HG02852 (cell line): ENCODE measurements at regions not wholly inside any gene's neighbourhood (a gene's known extent, or its start where the extent isn't known, plus 50 kb on each side); places are given as distances from the start of the nearest gene placed in this dataset.

ENCODE experiments used
- ATAC-seq: cut with Tn5 transposase; IDR thresholded peaks from one replicate; pipeline ENCODE4 v1.9.1; 2021; ENCODE audit warnings: mild to moderate bottlenecking, moderate library complexity; ENCODE audit not compliant: unreplicated experiment

DNA sequence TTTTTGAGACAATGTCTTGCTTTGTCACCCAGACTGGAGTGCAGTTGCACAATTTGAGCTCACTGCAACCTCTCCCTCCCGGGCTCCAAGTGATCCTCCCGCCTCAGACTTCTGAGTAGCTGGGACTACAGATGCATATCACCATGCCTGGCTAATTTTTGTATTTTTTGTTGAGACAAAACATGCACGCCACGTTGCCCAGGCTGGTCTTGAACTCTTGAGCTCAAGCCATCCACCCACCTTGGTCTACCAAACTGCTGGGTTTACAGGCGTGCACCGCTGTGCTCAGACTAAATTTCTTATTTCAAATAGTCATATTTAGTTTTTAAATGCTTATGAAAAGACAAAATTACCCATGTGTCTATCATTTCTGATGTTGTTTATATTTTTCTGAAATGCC, 2324.1 kb downstream of the MAT2B start:
- ATAC-seq, result no peak

DNA sequence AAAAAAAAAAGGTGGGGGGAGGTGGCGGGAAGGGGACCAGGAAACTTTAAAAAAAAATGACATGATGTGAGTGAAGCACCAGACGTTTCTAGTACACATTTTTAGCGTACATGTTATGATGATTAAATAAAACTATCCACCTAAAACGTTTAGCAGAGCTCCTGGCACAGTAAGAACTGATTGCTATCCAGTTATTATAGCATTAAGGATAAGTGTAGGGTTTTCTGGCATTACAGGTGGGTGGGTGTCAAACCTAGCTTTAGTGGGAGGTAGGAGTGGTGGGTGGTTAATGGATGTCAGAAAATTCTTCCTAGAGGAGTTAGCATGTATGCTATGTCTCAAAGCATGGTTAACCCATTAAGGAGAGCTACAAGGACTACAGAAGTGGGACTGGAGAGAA, 2329.5 kb downstream of the MAT2B start:
- ATAC-seq, result no peak

DNA sequence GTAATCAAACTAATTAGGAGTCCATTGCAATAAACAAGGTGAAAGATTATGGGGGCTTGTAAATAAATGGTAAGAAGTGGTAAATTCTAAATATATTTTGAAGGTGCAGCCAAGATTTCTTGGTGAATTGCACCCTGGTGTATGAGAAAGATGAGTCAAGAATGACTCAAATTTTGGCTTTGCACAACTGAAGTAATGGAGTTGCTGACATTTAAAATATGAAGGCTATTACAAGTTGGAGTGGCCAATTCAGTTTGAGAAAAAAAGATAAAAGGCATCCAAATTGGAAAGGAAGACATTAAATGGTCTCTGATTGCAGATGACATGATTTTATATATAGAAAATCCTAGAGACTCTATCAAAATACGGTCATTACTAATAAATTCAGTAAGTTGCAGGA, 2330.6 kb downstream of the MAT2B start:
- ATAC-seq, result no peak

DNA sequence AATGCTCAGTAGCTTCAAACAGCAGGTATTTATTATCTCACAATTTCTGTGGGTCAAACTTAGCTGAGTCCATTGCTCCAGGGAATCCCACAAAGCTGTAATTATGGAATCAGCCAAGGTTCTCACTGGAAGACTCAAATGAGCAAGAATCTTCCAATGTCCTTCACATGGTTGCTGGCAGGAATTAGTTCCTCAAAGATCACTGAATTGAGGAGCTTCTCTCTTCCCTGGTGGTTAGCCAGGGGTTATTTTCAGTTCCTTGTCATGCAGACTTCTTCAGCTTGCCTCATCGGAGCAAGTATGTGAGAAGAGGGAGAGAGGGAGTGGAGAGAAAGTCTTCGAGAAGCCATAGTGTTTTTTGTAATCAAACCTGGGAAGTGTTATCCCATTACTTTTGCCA, 2331.9 kb downstream of the MAT2B start:
- no peak for ATAC-seq

DNA sequence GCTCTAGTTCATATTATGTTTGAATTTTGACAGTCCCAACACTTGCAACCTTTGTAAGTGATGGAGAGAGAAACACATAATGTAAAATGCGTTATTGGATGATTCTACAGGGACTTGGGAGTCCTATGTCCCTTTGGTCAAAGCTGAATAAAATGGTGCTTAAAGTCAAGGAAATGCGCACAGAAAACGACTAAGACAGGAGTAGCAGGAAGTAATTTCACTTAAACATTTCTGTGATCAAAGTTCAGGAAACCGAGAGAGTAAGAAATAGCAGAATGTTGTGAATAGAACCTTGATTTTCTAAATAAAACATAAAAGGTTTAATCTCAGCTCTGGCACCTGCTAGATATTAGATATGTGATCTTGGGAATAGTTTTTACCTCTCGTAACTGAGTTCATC, 2339.2 kb downstream of the MAT2B start:
- no peak for ATAC-seq

DNA sequence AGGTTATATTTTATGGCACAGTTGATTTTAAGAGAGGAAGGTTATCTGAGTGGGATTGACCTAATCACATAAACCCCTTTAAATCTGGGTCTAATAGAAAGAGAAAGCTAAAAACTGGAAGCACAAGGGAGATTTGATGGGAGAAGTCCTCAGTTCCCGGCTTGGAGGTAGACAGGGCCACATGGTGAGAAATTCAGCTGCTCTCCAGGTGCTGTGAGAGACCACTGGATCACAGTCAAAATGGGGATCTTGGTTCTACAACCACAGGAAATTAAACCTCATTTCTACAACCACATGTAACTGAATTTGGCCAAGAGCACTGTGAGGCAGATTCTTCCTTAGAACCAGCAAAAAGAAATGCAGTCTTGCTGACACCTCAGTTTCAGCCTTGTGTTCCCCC, 2352.7 kb downstream of the MAT2B start:
- ATAC-seq, result no peak

DNA sequence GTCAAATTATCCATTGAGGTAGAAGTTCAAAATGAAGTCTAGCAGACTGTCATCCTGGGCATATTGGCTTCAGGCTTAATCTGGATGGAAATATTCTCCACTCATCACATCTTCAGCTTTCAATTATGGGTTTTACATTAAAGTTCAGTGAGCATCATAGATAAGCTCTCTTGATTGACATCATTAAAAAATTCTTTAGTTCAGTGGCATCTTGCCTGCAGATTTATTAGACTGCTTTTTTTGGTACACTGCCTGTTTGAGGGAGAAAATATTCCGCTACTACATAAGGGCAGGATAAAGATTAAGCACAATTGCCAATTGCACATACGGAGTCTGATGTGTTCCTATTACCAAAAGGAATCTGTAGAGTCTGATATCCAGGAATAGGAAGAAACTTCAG, 2353.8 kb downstream of the MAT2B start:
- no peak for ATAC-seq

DNA sequence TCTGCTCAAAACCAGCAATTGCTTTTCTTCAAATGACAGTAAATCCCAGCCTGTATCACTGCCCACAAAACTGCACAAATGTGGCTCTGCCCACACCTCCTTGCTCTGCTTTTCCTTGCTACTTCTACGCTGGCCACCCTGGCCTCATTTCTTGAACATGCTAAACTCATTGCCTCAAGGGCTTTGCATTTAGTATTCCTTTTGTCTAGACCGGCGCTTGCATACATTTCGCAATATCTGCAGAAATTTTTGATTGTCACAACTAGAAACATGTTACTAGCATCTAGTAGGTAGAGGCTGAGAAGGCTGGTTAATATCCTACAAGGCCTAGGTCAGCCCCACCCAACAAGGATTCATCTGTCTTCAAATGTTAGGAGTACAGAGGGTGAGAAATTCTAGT, 2357.8 kb downstream of the MAT2B start:
- ATAC-seq, result no peak

DNA sequence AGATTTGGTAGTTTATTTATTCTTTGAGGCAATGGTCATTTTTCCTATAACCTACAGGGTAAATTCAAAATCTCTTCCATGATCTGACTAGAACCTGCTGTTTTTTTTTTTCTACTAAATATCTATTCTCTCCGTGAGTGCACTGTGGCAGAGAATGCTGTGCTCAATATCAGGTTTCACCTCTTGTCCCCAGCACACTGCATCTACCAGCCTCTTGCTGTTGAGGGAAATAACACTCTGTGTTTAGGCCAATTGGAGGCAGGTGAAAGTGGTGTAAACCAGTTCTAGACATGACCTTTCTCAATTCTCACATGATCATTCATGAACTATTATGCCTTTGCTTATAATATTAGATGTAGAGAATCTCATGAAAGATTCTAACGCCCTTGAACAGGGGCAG, 2365.9 kb downstream of the MAT2B start:
- ATAC-seq, result no peak

DNA sequence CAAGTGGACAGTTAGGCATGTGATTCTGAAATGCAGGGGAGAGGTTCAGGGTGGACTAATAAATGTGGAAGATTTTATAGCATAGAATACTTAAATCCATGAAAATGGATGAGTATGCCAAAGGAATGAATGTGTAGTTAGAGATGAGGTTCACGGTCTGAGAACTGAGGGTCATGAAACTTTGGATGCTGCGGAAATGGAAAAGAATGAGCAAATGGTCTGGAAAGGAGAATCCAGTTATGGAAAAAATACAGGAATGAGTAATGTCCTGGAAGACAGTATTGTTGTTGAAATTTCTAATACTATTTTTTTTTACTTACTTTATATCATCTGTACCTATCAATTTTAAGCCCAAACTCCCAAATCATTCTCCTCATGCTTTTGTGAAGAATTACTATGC, 2369.4 kb downstream of the MAT2B start:
- no peak for ATAC-seq

DNA sequence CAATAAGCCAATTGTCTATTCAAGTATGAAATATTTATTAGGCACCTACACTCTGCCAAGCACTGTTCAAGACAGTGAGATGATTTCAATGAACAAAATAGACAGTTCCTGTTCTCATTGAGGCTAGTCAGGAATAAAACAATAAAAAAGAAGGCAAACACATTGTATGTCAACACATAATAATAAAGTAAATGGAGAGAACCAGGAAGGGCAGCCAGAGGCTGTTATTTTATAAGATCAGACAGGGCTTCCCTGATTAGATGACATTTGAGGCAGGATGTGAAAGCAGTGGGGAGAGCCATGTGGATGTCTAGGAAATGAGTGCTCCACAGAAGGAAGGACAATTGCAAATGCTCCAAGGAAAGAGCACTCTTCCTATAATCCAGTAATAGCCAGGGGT, 2371.1 kb downstream of the MAT2B start:
- ATAC-seq, result no peak

DNA sequence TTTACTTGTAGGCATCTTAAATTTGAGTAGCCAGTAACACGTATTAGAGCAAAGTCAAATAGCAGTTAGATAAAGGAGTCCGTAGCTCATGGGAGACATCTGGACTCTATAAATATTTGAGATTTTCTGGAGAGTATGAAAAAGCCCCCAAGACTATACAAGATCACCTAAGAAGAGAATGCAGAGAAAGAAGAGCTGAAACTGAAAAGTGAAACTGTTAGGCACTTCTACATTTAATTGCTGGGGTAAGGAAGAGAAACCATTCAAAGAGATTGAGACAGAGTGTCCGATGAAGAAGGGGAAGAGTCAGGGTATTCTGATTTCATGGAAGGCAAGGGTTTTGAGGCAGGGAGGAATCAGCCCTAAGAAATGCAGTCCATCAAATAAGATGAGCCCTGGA, 2372.1 kb downstream of the MAT2B start:
- ATAC-seq, result no peak

DNA sequence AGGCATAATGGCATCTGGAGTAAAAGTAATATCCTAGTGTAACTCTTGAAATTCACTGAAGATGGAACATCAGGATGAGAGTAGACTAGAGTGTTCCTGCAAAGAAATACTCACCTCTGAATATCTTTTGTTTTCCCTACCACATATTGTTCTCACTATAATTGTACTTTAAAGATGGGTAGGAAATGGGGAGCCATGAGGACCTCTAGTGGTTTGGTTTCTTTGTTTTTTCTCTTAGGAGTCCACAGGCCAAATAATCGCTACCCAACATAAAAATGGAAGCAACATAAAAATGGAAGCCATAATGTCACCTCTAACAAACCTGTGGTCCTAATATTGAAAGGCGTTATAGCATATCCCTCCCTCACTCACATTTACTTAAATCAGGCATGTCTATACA, 2375.8 kb downstream of the MAT2B start:
- ATAC-seq, result no peak

DNA sequence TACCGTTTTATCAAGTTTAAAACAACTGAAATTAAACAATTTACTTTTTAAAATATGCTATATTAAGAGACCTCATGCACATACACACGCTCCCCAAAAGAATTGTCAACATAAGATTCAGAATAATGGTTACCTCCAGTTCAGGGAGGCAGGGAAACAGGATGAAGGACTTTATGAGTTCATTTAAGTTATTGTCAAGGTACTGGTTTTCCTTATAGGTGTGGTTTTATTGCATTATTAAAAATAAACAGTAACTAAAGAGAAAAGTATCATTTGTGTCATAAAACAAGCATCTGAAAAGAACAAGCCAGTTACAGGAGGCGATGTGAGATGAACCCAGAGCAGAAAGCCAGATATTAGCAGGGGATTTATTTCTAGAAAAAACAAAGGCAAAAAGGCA, 2376.7 kb downstream of the MAT2B start:
- no peak for ATAC-seq

DNA sequence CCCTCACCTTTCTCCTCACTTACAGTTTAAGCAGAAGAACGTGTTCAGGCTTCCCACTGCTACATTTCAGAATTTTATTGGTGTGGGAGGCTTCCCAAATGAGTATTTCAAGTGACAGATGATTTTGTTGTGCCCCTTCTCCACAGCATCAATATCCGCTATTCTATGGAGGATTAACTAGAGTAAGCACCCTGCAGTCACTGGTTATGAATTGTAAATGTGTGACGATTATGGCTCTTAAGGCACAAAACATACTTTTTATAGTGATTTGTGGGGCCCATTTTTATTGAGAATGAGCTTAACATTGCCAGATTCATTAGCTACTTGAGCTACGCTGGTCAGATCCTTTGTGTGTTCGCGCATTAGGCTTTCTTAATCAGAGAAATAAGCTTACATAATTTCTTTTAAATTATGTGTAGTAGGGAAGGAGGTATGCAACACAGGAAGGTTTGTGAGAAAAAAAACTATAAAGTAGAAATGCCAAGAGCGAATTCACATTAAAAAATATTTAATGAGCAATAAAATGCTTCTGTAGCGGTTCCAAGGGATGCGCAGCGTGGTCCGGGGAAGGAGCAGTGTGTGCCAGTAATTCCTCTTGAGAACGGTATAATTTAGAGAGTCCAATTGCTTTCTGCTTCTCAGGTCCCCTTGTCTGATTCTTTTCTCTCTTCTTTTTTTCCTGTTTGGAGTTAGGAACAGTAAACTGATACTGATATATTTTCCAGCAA, 2380.4 kb downstream of the MAT2B start:
- no peak for ATAC-seq

DNA sequence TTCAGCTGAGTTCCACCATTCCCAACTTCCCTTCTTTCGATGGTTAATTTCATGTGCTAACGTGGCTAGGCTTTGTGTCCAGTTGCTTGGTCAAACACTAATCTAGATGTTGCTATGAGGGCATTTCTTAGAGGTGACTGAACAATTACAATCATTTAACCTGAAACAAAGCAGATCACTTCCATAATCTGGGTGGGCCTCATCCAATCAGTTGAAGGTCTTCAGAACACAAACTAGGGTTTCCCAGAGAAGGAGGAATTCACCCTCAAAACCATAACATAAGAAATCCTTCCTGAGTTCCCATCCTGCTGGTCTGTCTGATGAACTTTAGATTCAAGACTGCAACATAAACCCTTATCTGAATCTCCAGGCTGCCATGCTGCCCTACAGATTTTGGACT, 2381.7 kb downstream of the MAT2B start:
- ATAC-seq, result no peak

DNA sequence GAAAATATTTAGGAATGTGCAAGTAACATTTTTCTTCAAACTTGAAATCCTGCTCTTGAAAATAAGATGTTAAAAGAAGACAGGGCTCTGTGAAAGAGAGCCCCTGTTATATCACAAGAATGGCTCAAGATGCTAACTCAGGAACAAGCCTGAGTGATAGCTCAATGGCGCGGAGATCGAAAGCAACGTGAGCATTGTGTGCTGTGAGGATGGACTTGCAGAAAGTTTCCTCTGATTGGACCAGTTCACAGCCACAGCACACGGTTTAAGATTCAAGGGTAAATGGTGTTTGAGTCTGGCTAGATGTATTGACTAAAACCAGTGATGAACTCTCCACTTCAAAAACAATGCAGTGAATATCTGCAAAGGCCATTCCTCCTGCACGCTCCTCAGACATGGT, 2387.0 kb downstream of the MAT2B start:
- no peak for ATAC-seq

DNA sequence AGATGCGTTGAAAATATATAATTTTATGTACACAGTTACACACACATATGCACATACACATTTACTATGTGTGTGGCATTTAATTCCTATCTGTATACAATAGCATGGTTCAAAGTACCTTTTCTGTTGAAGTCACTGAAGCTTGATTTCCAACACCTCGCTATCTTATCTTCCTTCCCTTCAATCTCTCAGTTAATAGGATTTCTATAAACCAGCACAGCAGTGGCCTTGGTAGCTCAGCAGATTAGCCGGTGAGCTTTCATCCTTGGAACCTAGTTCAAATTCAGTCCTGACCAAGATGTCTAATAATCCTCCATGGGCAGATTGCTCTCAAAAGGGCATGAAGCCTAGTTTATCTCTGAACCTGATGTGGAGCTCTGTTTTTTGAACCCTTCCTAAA, 2389.5 kb downstream of the MAT2B start:
- ATAC-seq, result no peak

DNA sequence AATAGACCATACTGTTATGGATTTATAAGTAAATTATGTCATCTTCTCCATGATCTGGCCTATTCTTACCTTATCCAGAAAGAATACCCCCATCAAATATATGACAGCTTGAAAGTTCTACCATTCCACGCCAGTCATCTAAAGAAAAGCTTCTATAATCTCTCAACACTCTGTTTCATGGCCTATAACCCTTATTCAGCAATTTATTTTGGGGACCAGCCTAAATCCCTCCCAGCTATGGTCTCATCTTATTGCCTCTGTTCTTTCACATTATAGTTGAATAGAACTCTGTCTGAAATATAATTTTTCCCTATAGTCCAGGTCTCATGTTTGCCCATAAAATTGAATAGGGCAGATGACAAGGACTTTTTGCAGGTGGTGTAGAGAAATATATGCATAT, 2387.6 kb upstream of the WWC1 start:
- ATAC-seq, result no peak

DNA sequence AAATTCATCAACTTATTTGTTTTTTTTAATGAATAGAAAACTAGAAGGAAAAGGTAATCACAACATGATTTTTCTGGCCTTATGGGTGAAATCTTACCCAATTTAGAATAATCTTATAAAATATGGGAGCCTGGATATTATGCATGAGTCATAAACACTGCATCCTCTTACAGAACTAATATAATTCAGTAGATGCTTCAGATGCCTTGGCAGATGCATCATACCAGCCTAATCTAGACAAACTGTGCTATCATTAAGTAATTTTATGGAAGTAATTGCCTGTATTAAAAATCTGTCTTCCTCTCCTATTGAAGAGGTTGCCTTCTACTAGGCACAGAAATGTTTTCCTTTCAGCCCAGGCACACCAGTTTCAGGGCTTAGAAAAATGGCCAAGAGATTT, 2384.6 kb upstream of the WWC1 start:
- ATAC-seq, result no peak

DNA sequence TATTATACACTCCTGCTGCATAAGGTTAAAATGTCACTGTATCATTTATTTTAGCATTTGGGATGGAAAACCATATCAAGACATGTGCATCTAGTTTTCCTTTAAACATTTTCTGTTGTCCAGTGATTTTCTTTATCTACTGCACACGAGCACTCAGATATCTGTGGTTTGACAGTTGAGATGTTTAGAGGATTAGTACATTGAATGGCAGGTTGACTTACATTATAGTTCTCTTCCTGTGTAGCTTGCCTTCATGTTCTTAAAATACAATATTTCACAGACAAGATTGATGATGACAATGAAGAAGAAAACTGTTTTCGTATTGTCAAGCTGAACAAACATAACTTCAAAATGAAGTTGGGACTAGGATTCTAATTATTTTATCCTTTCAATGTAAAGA, 2378.4 kb upstream of the WWC1 start:
- no peak for ATAC-seq

DNA sequence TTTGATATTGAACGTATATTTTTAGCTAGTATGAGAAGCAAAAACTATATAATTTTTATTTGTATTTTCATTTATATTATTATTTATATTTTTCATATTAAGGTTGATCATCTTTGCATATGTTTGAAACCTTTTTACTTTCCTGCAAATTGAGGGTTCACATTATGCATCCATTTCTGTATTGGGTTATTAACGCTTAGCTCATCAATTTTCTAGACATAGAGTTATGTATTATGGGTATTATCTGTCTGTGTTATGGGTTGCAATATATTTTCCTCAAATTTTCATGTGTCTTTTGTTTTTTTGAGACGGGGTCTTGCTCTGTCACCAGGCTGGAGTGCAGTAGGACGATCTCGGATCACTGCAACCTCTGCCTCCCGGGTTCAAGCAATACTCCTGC, 2377.0 kb upstream of the WWC1 start:
- ATAC-seq, result no peak

DNA sequence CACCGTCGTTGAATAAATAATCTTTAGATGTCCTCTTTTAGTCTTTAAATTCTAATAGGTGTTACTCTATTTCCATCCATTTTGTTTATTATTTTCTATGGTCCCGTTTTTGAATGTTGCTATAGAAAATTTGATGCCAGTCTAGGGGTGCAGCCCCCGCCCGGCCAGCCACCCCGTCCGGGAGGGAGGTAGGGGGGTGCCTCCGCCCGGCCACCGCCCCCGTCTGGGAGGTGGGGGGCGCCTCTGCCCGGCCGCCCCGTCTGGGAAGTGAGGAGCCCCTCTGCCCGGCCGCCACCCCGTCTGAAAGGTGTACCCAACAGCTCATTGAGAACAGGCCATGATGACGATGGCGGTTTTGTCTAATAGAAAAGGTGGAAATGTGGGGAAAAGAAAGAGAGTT, 2372.2 kb upstream of the WWC1 start:
- ATAC-seq, result no peak

DNA sequence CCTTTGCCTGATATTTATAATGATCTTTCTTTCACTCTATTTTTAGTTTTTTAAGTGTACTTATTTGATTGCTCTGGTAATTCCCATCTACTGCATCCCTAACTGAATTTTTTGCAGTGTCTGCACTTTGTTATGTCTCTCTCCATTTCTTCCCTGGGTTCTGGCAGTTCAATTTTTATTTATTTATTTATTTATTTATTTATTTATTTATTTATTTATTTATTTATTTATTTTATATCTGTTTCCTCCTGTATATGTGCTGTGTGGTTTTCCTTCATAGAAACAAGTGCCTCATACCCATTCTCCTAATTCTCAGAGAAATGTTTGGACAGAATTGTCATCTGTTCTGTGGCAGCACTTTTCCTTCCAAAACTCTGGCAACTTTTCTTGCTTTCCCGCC, 2370.8 kb upstream of the WWC1 start:
- ATAC-seq, result no peak
